ENCODE measurements at regions not wholly inside any gene's neighbourhood (a gene's known extent, or its start where the extent isn't known, plus 50 kb on each side); places are given as distances from the start of the nearest gene placed in this dataset.
A peak's percentile ranks its signal among the peaks of the same experiment; 100 is the strongest.
"Not testable (repeated sequence)": the region's sequence is repeated elsewhere in the genome, so short reads cannot be mapped to it uniquely, and the experiment has no call there.

DNA sequence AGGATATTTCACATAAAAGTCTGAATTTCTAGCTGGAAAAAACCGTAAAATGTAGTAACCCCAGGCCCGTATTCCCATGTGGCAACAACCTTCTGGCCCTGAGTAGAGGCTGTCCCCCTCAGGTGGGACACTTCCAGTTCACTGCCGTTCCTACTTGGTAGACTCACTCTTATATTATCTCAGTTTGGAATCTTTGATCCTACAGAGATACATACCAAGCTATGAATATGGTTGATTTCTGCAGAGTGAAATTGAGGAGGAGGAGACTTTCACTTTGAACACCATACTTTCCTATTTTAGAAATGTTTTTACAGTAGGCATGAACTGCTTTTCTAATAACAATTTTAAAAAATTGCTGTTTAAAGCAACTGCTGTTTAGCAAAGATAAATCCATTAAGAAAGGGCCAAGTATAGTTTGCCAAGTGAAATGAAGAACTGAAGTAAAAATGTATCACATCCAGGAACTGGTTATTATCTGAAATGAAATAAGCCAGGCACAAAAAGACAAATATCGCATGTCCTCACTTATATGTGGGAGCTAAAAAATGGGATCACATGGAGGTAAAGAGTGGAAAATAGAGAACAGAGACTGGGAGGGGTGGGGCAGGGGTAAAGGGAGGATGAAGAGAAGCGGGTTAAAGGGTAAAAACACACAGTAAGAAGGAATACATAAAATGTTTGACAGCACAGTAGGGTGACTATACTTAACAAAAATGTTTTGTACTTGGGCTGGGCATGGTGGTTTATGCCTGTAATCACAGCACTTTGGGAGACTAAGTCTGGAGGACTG is 92.8 kb upstream of the METAP2 start:
- Histone ChIP-seq H3K27ac (ENCODE audit: low read depth, low read length) (no peak overlapping the region), H4K8ac (ENCODE audit: low read depth, low read length) (no peak overlapping the region), H2AK5ac (ENCODE audit: low read length) (no peak overlapping the region), H3K4ac (ENCODE audit: low read depth, low read length) (no peak overlapping the region), H3K18ac (ENCODE audit: low read length) (no peak overlapping the region), H3K9ac (ENCODE audit: low read length) (no peak overlapping the region), H2BK5ac (ENCODE audit: low read length) (no peak overlapping the region), H3K23ac (ENCODE audit: low read length) (no peak overlapping the region), H2BK120ac (ENCODE audit: low read depth, low read length) (no peak overlapping the region), H3K56ac (ENCODE audit: low read length) (no peak overlapping the region), H3K4me1 (ENCODE audit: control insufficient read depth, low read depth, low read length) (no peaks in the 10 kb centered on the region), H2BK15ac (replicated peaks; ENCODE audit: low read depth) (no peak overlapping the region), H3K4me3 (ENCODE audit: low read length) (no peak overlapping the region), H3K4me2 (ENCODE audit: low read length) (no peak overlapping the region), H3K79me2 (ENCODE audit: control insufficient read depth, insufficient read depth, low read length) (no peaks in the 10 kb centered on the region), H3K79me1 (ENCODE audit: low read length) (no peaks in the 10 kb centered on the region), H4K5ac (ENCODE audit: low read length) (no peak overlapping the region), H3K36me3 (ENCODE audit: control insufficient read depth, insufficient read depth, low read length) (no peaks in the 10 kb centered on the region), H3K27me3 (ENCODE audit: insufficient read depth, low read length, poor library complexity) (no peaks in the 10 kb centered on the region)
- WGBS (ENCODE audit: extremely low coverage, insufficient coverage, low lambda C conversion rate) = no CpG with 5 or more reads among the region's 5 CpGs
- no peak for DNase-seq

DNA sequence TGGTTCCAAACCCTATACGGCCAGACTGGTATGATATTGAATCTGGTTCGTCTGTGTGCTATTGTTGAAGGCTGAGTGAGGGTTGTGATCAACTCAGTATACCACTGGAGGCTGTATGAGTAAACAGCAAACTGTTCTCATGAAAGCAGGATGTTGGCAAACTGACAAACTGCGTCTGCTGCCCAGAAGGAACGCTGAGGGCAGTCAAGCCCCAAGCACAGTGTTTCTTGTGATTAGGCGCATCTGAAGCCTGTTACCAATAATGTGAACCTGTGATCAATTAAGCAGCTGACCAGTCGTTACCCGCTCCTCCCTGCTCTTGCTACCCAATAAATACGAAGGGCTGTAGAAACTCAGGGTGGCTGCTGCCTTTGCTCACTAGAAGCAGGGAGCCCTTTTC is 90.0 kb upstream of the METAP2 start:
- WGBS (ENCODE audit: extremely low coverage, insufficient coverage, low lambda C conversion rate) = no CpG with 5 or more reads among the region's 8 CpGs
- DNase-seq = not testable (repeated sequence)

DNA sequence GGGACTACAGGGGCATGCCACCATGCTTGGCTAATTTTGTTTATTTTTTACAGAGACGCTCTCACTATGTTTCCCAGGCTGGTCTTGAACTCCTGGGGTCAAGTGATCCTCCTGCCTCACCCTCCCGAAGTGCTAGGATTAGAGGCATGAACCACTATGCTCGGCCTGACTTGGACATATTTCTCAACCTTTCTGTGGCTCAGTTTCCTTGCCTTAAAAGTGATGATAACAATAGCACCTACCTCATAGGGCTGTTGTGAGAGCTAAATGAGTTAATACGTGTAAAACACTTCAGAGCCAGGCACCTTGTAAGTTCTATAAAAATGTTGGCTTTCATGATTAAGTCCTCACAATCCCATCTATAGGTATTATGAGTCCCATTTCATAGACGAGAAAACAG is 89.2 kb upstream of the METAP2 start:
- Histone ChIP-seq H3K4ac (ENCODE audit: low read depth, low read length) (no peak overlapping the region), H4K8ac (ENCODE audit: low read depth, low read length) (no peak overlapping the region), H4K5ac (ENCODE audit: low read length) (no peak overlapping the region), H3K23ac (ENCODE audit: low read length) (no peak overlapping the region), H3K36me3 (ENCODE audit: control insufficient read depth, insufficient read depth, low read length) (no peaks in the 10 kb centered on the region), H3K9ac (ENCODE audit: low read length) (no peak overlapping the region), H3K4me3 (ENCODE audit: low read length) (no peak overlapping the region), H2AK5ac (ENCODE audit: low read length) (no peak overlapping the region), H2BK120ac (ENCODE audit: low read depth, low read length) (no peak overlapping the region), H3K79me2 (ENCODE audit: control insufficient read depth, insufficient read depth, low read length) (no peaks in the 10 kb centered on the region), H3K27ac (ENCODE audit: low read depth, low read length) (no peak overlapping the region), H3K27me3 (ENCODE audit: insufficient read depth, low read length, poor library complexity) (no peaks in the 10 kb centered on the region), H3K4me2 (ENCODE audit: low read length) (no peak overlapping the region), H3K18ac (ENCODE audit: low read length) (no peak overlapping the region), H2BK5ac (ENCODE audit: low read length) (no peak overlapping the region), H3K4me1 (ENCODE audit: control insufficient read depth, low read depth, low read length) (peaks cover 2% of the 10 kb centered on the region), H2BK15ac (replicated peaks; ENCODE audit: low read depth) (no peak overlapping the region), H3K56ac (ENCODE audit: low read length) (no peak overlapping the region), H3K79me1 (ENCODE audit: low read length) (no peaks in the 10 kb centered on the region)
- no CpG with 5 or more reads among the region's 5 CpGs for WGBS (ENCODE audit: extremely low coverage, insufficient coverage, low lambda C conversion rate)
- no peak for DNase-seq

More for the DNA sequence above, 90.0 kb upstream of the METAP2 start:
- not testable (repeated sequence) for H3K56ac ChIP-seq (ENCODE audit: low read length); H2AK5ac ChIP-seq (ENCODE audit: low read length); H2BK15ac ChIP-seq (replicated peaks; ENCODE audit: low read depth); H3K4me2 ChIP-seq (ENCODE audit: low read length); H3K27me3 ChIP-seq (ENCODE audit: insufficient read depth, low read length, poor library complexity); H3K4me1 ChIP-seq (ENCODE audit: control insufficient read depth, low read depth, low read length); H3K23ac ChIP-seq (ENCODE audit: low read length); H3K79me1 ChIP-seq (ENCODE audit: low read length); H4K8ac ChIP-seq (ENCODE audit: low read depth, low read length); H3K18ac ChIP-seq (ENCODE audit: low read length); H3K27ac ChIP-seq (ENCODE audit: low read depth, low read length); H3K36me3 ChIP-seq (ENCODE audit: control insufficient read depth, insufficient read depth, low read length); H4K5ac ChIP-seq (ENCODE audit: low read length); H3K4me3 ChIP-seq (ENCODE audit: low read length); H3K79me2 ChIP-seq (ENCODE audit: control insufficient read depth, insufficient read depth, low read length); H3K9ac ChIP-seq (ENCODE audit: low read length); H2BK5ac ChIP-seq (ENCODE audit: low read length); H2BK120ac ChIP-seq (ENCODE audit: low read depth, low read length); H3K4ac ChIP-seq (ENCODE audit: low read depth, low read length)

DNA sequence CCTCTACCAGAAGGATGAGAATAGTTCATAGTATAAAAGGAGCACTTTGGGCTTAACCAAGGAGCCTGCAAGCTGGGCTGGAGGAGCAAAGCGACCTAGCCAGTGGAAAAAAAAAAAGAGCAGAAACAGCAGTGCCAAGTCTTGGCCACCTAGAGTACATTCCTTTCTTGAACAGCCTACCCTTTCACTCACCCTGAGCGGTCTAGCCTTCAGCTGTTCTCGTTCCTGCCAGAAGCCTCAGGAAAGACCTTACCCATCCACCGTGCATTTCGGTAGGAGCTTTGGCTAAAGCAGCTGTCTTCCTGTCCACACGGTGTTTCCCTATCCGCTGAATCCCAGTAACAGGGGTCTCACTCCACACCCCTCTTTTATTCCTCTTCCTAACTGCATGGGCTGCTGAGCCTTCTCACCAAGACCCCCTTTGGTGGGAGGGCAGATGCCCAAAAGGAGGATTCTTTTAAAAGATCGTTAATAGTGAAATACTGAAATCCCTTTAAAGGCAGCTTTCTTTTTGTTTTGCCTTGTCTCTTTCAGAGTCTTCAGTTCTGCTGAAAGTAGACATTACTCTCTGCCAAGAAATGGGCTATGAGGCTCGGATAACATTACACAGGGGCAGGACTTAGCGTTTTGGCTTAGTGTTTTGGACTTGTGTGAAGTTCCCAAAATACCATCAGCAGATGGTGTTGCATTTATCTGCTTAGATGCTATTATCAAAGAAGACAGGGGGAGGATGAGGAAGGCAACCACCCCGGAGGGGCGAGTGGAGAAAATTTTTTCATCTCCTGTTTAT is 88.5 kb upstream of the METAP2 start:
- H3K27ac ChIP-seq (ENCODE audit: low read depth, low read length) = no peak overlapping the region

DNA sequence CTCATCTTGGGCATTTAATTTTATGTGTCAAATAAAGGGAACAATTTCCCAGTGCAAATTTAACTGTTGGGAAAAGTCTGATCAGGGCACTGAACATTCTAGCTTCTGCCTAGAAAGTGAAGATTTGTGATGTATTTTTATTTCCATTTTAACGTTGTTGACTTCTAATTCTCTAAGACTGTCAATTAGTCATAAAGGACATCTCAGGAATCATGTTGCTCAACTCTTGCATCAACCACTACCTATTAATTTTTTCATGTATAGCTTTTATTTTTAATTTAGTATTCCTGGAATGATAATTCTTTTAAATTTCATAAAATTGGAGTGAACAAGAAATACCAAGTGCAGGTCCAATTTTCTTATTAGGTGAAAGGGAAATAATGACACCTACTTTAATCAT is 87.9 kb upstream of the METAP2 start:
- no peak overlapping the region for H3K18ac ChIP-seq (ENCODE audit: low read length)
- no peak overlapping the region for H3K27ac ChIP-seq (ENCODE audit: low read depth, low read length)
- no peaks in the 10 kb centered on the region for H3K79me1 ChIP-seq (ENCODE audit: low read length)
- H3K4me2 ChIP-seq (ENCODE audit: low read length) = no peak overlapping the region
- H3K4me1 ChIP-seq (ENCODE audit: control insufficient read depth, low read depth, low read length) = peaks cover 2% of the 10 kb centered on the region
- no peak overlapping the region for H4K8ac ChIP-seq (ENCODE audit: low read depth, low read length)
- no peak overlapping the region for H2AK5ac ChIP-seq (ENCODE audit: low read length)
- H2BK15ac ChIP-seq (replicated peaks; ENCODE audit: low read depth) = no peak overlapping the region
- no peak overlapping the region for H2BK5ac ChIP-seq (ENCODE audit: low read length)
- DNase-seq = no peak
- H3K56ac ChIP-seq (ENCODE audit: low read length) = no peak overlapping the region
- no peaks in the 10 kb centered on the region for H3K79me2 ChIP-seq (ENCODE audit: control insufficient read depth, insufficient read depth, low read length)
- H3K27me3 ChIP-seq (ENCODE audit: insufficient read depth, low read length, poor library complexity) = no peaks in the 10 kb centered on the region
- no peak overlapping the region for H3K4ac ChIP-seq (ENCODE audit: low read depth, low read length)
- WGBS (ENCODE audit: extremely low coverage, insufficient coverage, low lambda C conversion rate) = no CpG with 5 or more reads among the region's 1 CpG
- H3K9ac ChIP-seq (ENCODE audit: low read length) = no peak overlapping the region
- no peak overlapping the region for H4K5ac ChIP-seq (ENCODE audit: low read length)
- H3K23ac ChIP-seq (ENCODE audit: low read length) = no peak overlapping the region
- no peak overlapping the region for H3K4me3 ChIP-seq (ENCODE audit: low read length)
- no peaks in the 10 kb centered on the region for H3K36me3 ChIP-seq (ENCODE audit: control insufficient read depth, insufficient read depth, low read length)
- H2BK120ac ChIP-seq (ENCODE audit: low read depth, low read length) = no peak overlapping the region

More for the DNA sequence above, 88.5 kb upstream of the METAP2 start:
- Histone ChIP-seq H4K5ac (ENCODE audit: low read length) (no peak overlapping the region), H3K9ac (ENCODE audit: low read length) (no peak overlapping the region), H3K4ac (ENCODE audit: low read depth, low read length) (no peak overlapping the region), H2BK5ac (ENCODE audit: low read length) (no peak overlapping the region), H3K79me1 (ENCODE audit: low read length) (no peaks in the 10 kb centered on the region), H3K36me3 (ENCODE audit: control insufficient read depth, insufficient read depth, low read length) (no peaks in the 10 kb centered on the region), H4K8ac (ENCODE audit: low read depth, low read length) (no peak overlapping the region), H3K56ac (ENCODE audit: low read length) (no peak overlapping the region), H2AK5ac (ENCODE audit: low read length) (no peak overlapping the region), H2BK15ac (replicated peaks; ENCODE audit: low read depth) (no peak overlapping the region), H3K18ac (ENCODE audit: low read length) (no peak overlapping the region), H3K23ac (ENCODE audit: low read length) (no peak overlapping the region), H3K27me3 (ENCODE audit: insufficient read depth, low read length, poor library complexity) (no peaks in the 10 kb centered on the region), H3K4me3 (ENCODE audit: low read length) (no peak overlapping the region), H3K79me2 (ENCODE audit: control insufficient read depth, insufficient read depth, low read length) (no peaks in the 10 kb centered on the region), H3K4me1 (ENCODE audit: control insufficient read depth, low read depth, low read length) (peaks cover 2% of the 10 kb centered on the region), H2BK120ac (ENCODE audit: low read depth, low read length) (no peak overlapping the region), H3K4me2 (ENCODE audit: low read length) (no peak overlapping the region)
- no CpG with 5 or more reads among the region's 12 CpGs for WGBS (ENCODE audit: extremely low coverage, insufficient coverage, low lambda C conversion rate)
- DNase-seq = peak; percentile 11
